Endothelial cell of umbilical vein (primary cell): ENCODE measurements at regions not wholly inside any gene's neighbourhood (a gene's known extent, or its start where the extent isn't known, plus 50 kb on each side); places are given as distances from the start of the nearest gene placed in this dataset.

ENCODE experiments used
- BruUV-seq: library from RNA; stranded (reverse); fragments of 400-500 nt; replicated peaks from 2 replicates; lab custom pipeline; 2021; lab: Mats Ljungman, UMichigan
- CTCF ChIA-PET: fragments of 300-600, 350-600 bp; sonication (Branson Sonifier 250); formaldehyde crosslinking; loops from one replicate; lab custom pipeline; 2021; ENCODE audit warnings: antibody characterized with exemption, inconsistent platforms; lab: Charles Lee
- POLR2A ChIA-PET: fragments of 300-600, 350-600 bp; sonication (Branson Sonifier 250); formaldehyde crosslinking; loops from one replicate; lab custom pipeline; 2021; ENCODE audit warnings: antibody characterized with exemption, inconsistent platforms; lab: Charles Lee
- DNase-seq: peaks from one replicate; pipeline ENCODE4 v3.0.0-alpha.2; 2011; ENCODE audit warnings: low read depth, low spot score
- FAIRE-seq: peaks from 2 replicates; lab custom pipeline; 2011; peaks lifted over from hg19 to GRCh38; lab: Jason Lieb, UNC
- H2AFZ ChIP-seq: 2 replicates; pipeline ENCODE4 v1.6.0; 2012; ENCODE audit warnings: low read depth, low read length, control low read depth, inconsistent platforms
- H3K27ac ChIP-seq: 2 replicates; pipeline ENCODE4 v1.5.1; 2011; ENCODE audit warnings: low read depth, mild to moderate bottlenecking, control low read depth, low read length, moderate library complexity; ENCODE audit not compliant: insufficient read depth
- H3K27me3 ChIP-seq, 2 experiments: 2 replicates each; pipeline versions ENCODE4 v1.6.0 to v1.6.1; 2011; ENCODE audit warnings: low read length in 2 of 2, mixed read lengths in 1 of 2; ENCODE audit not compliant: control insufficient read depth in 2 of 2, insufficient read depth in 2 of 2
- H3K36me3 ChIP-seq, 2 experiments: 2 replicates in 1 of 2; 3 replicates in 1 of 2; pipeline ENCODE4 v1.5.1; 2011; ENCODE audit warnings: low read length in 2 of 2, mild to moderate bottlenecking in 1 of 2, moderate library complexity in 1 of 2; ENCODE audit not compliant: control insufficient read depth in 2 of 2, insufficient read depth in 2 of 2; ENCODE audit errors: extremely low read depth in 1 of 2
- H3K4me1 ChIP-seq: 3 replicates; pipeline ENCODE4 v1.5.1; 2011; ENCODE audit warnings: mild to moderate bottlenecking, low read length; ENCODE audit not compliant: control insufficient read depth, insufficient read depth; ENCODE audit errors: extremely low read depth
- H3K4me2 ChIP-seq: 2 replicates; pipeline ENCODE4 v1.6.1; 2011; ENCODE audit warnings: low read length, control low read depth, mixed read lengths; ENCODE audit not compliant: insufficient read depth
- H3K4me3 ChIP-seq, 3 experiments: fragments of 200-600 bp in 1 of 3; sonication (generic), shearing (Covaris generic) in 1 of 3; replicated peaks in 1 of 3; 2 replicates each; pipeline ENCODE4 v1.5.1; 2011 to 2016; ENCODE audit warnings: control low read depth in 3 of 3, low read length in 3 of 3, mild to moderate bottlenecking in 2 of 3, inconsistent platforms in 1 of 3, low read depth in 1 of 3, moderate library complexity in 1 of 3; ENCODE audit not compliant: insufficient read depth in 1 of 3
- H3K79me2 ChIP-seq: 2 replicates; pipeline ENCODE4 v1.6.0; 2012; ENCODE audit warnings: low read length, inconsistent platforms; ENCODE audit not compliant: control insufficient read depth, insufficient read depth
- H3K9ac ChIP-seq: replicated peaks from 2 replicates; pipeline ENCODE3; 2011; ENCODE audit warnings: low read length, control low read depth; ENCODE audit not compliant: insufficient read depth; ENCODE audit errors: extremely low read depth
- H3K9me1 ChIP-seq: replicated peaks from 3 replicates; pipeline ENCODE4 v1.6.0; 2011; ENCODE audit warnings: mild to moderate bottlenecking, low read length; ENCODE audit not compliant: control insufficient read depth, insufficient read depth; ENCODE audit errors: extremely low read depth
- H3K9me3 ChIP-seq: replicated peaks from 2 replicates; pipeline ENCODE4 v1.5.1; 2012; ENCODE audit warnings: low read length, inconsistent platforms; ENCODE audit not compliant: control insufficient read depth, insufficient read depth
- H4K20me1 ChIP-seq: replicated peaks from 2 replicates; pipeline ENCODE3; 2011; ENCODE audit warnings: mild to moderate bottlenecking, low read length; ENCODE audit not compliant: control insufficient read depth, insufficient read depth; ENCODE audit errors: extremely low read depth
- CTCF ChIP-seq, 2 donors: IDR thresholded peaks; 1 replicate in 1 of 2; 2 replicates in 1 of 2; pipeline ENCODE4 v1.5.1; 2011; ENCODE audit warnings: low read length in 2 of 2, mild to moderate bottlenecking in 2 of 2, moderate library complexity in 2 of 2, control low read depth in 1 of 2, inconsistent platforms in 1 of 2, low read depth in 1 of 2; ENCODE audit not compliant: insufficient read depth in 1 of 2; ENCODE audit errors: extremely low read depth in 1 of 2
- EZH2 ChIP-seq: IDR thresholded peaks from 2 replicates; pipeline ENCODE4 v1.6.1; 2012; ENCODE audit warnings: borderline replicate concordance, low read depth, mild to moderate bottlenecking, moderate library complexity, low read length, inconsistent platforms; ENCODE audit not compliant: severe bottlenecking
- FOS ChIP-seq: IDR thresholded peaks from 2 replicates; pipeline ENCODE4 v1.6.1; 2011; ENCODE audit warnings: mild to moderate bottlenecking, low read length, moderate library complexity, borderline replicate concordance; ENCODE audit not compliant: insufficient read depth
- GATA2 ChIP-seq: IDR thresholded peaks from 2 replicates; pipeline ENCODE4 v1.7.0; 2011; ENCODE audit warnings: low read depth, mild to moderate bottlenecking, moderate library complexity, mixed read lengths, low read length; ENCODE audit not compliant: insufficient read length, insufficient read depth
- JUN ChIP-seq: IDR thresholded peaks from 2 replicates; pipeline ENCODE4 v1.6.1; 2011; ENCODE audit warnings: borderline replicate concordance, low read depth; ENCODE audit not compliant: insufficient read length, insufficient read depth
- MAX ChIP-seq: IDR thresholded peaks from 2 replicates; pipeline ENCODE4 v1.6.1; 2011; ENCODE audit not compliant: insufficient read depth, insufficient read length
- MYC ChIP-seq: IDR thresholded peaks from one replicate; pipeline ENCODE4 v1.6.1; 2011; ENCODE audit warnings: mild to moderate bottlenecking, low read depth, low read length
- POLR2A ChIP-seq: IDR thresholded peaks from 2 replicates; pipeline ENCODE4 v1.6.1; 2012; ENCODE audit warnings: low read depth, mild to moderate bottlenecking, control low read depth, low read length
- POLR2AphosphoS5 ChIP-seq: IDR thresholded peaks from 2 replicates; pipeline ENCODE4 v1.6.1; 2012; ENCODE audit warnings: low read depth, mild to moderate bottlenecking, control low read depth, low read length, moderate library complexity; ENCODE audit not compliant: insufficient read depth
- dilution Hi-C: fragments of 300-500 bp; cut with MboI; formaldehyde crosslinking; loops from one replicate; pipeline ENCODE4 v1.15.0; 2019; ENCODE audit warnings: low sequenced_read_pairs; ENCODE audit not compliant: extremely low pct_ligation_motif_present
- intact Hi-C: fragments of 100-400 bp; cut with micrococcal nuclease; formaldehyde crosslinking; loops from one replicate; pipeline ENCODE4 v1.10.0; 2022

GRCh38 chr16:14378689-14379467, 251.2 kb downstream of the PARN start:
- Histone ChIP-seq H3K9me3 (no peaks in the 10 kb centered on the region), H3K4me2 (no peak overlapping the region), H3K79me2 (no peaks in the 10 kb centered on the region), H3K9me1 (no peaks in the 10 kb centered on the region), H2AFZ (no peak overlapping the region), H3K36me3 (no peaks in the 10 kb centered on the region), H4K20me1 (no peaks in the 10 kb centered on the region), H3K27me3 (no peaks in the 10 kb centered on the region), H3K4me1 (no peaks in the 10 kb centered on the region), H3K27ac (no peak overlapping the region), H3K9ac (no peak overlapping the region), H3K4me3 (no peak overlapping the region)
- BruUV-seq: no TSS peak
- no peak for FAIRE-seq
- ChIA-PET POLR2A (no interaction called here), CTCF (interaction anchor here (0.5 to 1.4 kb wide), 3 partner anchors 9 to 330 kb away, joined by 3 read pairs; no protein-coding TSS in a partner anchor)
- TF ChIP-seq EZH2 (no peak), MAX (no peak), GATA2 (no peak), MYC (no peak), FOS (no peak), POLR2A (no peak), JUN (no peak), CTCF (IDR thresholded peaks at IDR 0.05; ENCODE audit: extremely low read depth in 1 of 2, insufficient read depth in 1 of 2, low read depth in 1 of 2, low read length in 2 of 2) (no peak), POLR2AphosphoS5 (no peak)
- no peak for DNase-seq
- dilution Hi-C loops: no loop called here
- intact Hi-C loops: no loop called here
